ENCODE measurements at regions not wholly inside any gene's neighbourhood (a gene's known extent, or its start where the extent isn't known, plus 50 kb on each side); places are given as distances from the start of the nearest gene placed in this dataset.
"Not testable (repeated sequence)": the region's sequence is repeated elsewhere in the genome, so short reads cannot be mapped to it uniquely, and the experiment has no call there.

- H3K9ac ChIP-seq (ENCODE audit: insufficient read depth in 1 of 2, low read length in 2 of 2), result no peak overlapping the region
- H3K27ac ChIP-seq (ENCODE audit: low read depth in 1 of 2, low read length in 1 of 2), result no peak overlapping the region
- WGBS, 2 donors, result 85 to 90% methylated on average over 2 of the region's 2 CpGs
- ATAC-seq (ENCODE audit: insufficient read depth, low FRiP score) (no peak), DNase-seq (no peak)
- H3K36me3 ChIP-seq (ENCODE audit: control insufficient read depth in 4 of 4, insufficient read depth in 4 of 4, low read length in 4 of 4), result no peaks in the 10 kb centered on the region
- H3K4me3 ChIP-seq, result no peak overlapping the region
- no peaks in the 10 kb centered on the region for H3K27me3 ChIP-seq (ENCODE audit: control insufficient read depth in 3 of 3, insufficient read depth in 3 of 3, low read length in 2 of 3)
- H3K9me3 ChIP-seq (ENCODE audit: control insufficient read depth in 4 of 4, insufficient read depth in 3 of 4, low read length in 3 of 4), result no peaks in the 10 kb centered on the region
- H3K4me1 ChIP-seq (ENCODE audit: control insufficient read depth in 5 of 5, insufficient read depth in 5 of 5, low read length in 5 of 5), result peaks cover 0 to 2% (median 0%) of the 10 kb centered on the region in 5 donors
- TF ChIP-seq CTCF (IDR thresholded peaks at IDR 0.05; ENCODE audit: control extremely low read depth, extremely low read depth), result no peak
These were observed 78.4 kb upstream of the TMEM170B start for GRCh38 chr6:11459079-11459610.

GRCh38 chr6:11458509-11458908 is 79.0 kb upstream of the TMEM170B start:
- ATAC-seq (ENCODE audit: insufficient read depth, low FRiP score) (no peak), DNase-seq (no peak)
- Histone ChIP-seq H3K27me3 (ENCODE audit: control insufficient read depth in 3 of 3, insufficient read depth in 3 of 3, low read length in 2 of 3) (no peaks in the 10 kb centered on the region), H3K27ac (ENCODE audit: low read depth in 1 of 2, low read length in 1 of 2) (no peak overlapping the region), H3K9ac (ENCODE audit: insufficient read depth in 1 of 2, low read length in 2 of 2) (no peak overlapping the region), H3K4me1 (ENCODE audit: control insufficient read depth in 5 of 5, insufficient read depth in 5 of 5, low read length in 5 of 5) (peaks cover 0 to 2% (median 0%) of the 10 kb centered on the region in 5 donors), H3K36me3 (ENCODE audit: control insufficient read depth in 4 of 4, insufficient read depth in 4 of 4, low read length in 4 of 4) (no peaks in the 10 kb centered on the region), H3K4me3 (no peak overlapping the region), H3K9me3 (ENCODE audit: control insufficient read depth in 4 of 4, insufficient read depth in 3 of 4, low read length in 3 of 4) (no peaks in the 10 kb centered on the region)
- TF ChIP-seq CTCF (IDR thresholded peaks at IDR 0.05; ENCODE audit: control extremely low read depth, extremely low read depth), result no peak
- WGBS, 2 donors, result 65 to 79% methylated on average over 2 of the region's 2 CpGs

- H3K27me3 ChIP-seq (ENCODE audit: control insufficient read depth in 3 of 3, insufficient read depth in 3 of 3, low read length in 2 of 3); H3K9ac ChIP-seq (ENCODE audit: insufficient read depth in 1 of 2, low read length in 2 of 2); H3K27ac ChIP-seq (ENCODE audit: low read depth in 1 of 2, low read length in 1 of 2); H3K9me3 ChIP-seq (ENCODE audit: control insufficient read depth in 4 of 4, insufficient read depth in 3 of 4, low read length in 3 of 4); DNase-seq; H3K36me3 ChIP-seq (ENCODE audit: control insufficient read depth in 4 of 4, insufficient read depth in 4 of 4, low read length in 4 of 4); H3K4me3 ChIP-seq; H3K4me1 ChIP-seq (ENCODE audit: control insufficient read depth in 5 of 5, insufficient read depth in 5 of 5, low read length in 5 of 5); ATAC-seq (ENCODE audit: insufficient read depth, low FRiP score): not testable (repeated sequence)
- WGBS, 2 donors, result 96% methylated on average over 6 of the region's 6 CpGs
These were observed 80.1 kb upstream of the TMEM170B start for GRCh38 chr6:11457422-11457821.

- not testable (repeated sequence) for H3K27ac ChIP-seq (ENCODE audit: low read depth in 1 of 2, low read length in 1 of 2); ATAC-seq (ENCODE audit: insufficient read depth, low FRiP score); H3K4me3 ChIP-seq; H3K27me3 ChIP-seq (ENCODE audit: control insufficient read depth in 3 of 3, insufficient read depth in 3 of 3, low read length in 2 of 3); H3K9me3 ChIP-seq (ENCODE audit: control insufficient read depth in 4 of 4, insufficient read depth in 3 of 4, low read length in 3 of 4); H3K36me3 ChIP-seq (ENCODE audit: control insufficient read depth in 4 of 4, insufficient read depth in 4 of 4, low read length in 4 of 4); H3K9ac ChIP-seq (ENCODE audit: insufficient read depth in 1 of 2, low read length in 2 of 2); H3K4me1 ChIP-seq (ENCODE audit: control insufficient read depth in 5 of 5, insufficient read depth in 5 of 5, low read length in 5 of 5); DNase-seq
- 93 to 95% methylated on average over 8 of the region's 8 CpGs for WGBS, 2 donors
These were observed 85.4 kb upstream of the TMEM170B start for GRCh38 chr6:11452106-11452505.
